Neural cell (in vitro differentiated cells): ENCODE measurements at regions not wholly inside any gene's neighbourhood (a gene's known extent, or its start where the extent isn't known, plus 50 kb on each side); places are given as distances from the start of the nearest gene placed in this dataset.

Experiments used
- H2AFZ ChIP-seq: fragments of 200-600, 300-800 bp; sonication (generic), shearing (Covaris generic); 2 replicates; pipeline ENCODE4 v1.6.0; 2014; ENCODE audit warnings: low read depth, mild to moderate bottlenecking, antibody characterized with exemption, low read length, moderate library complexity
- H3F3A ChIP-seq: fragments of 200-600 bp; shearing (Covaris generic); 2 replicates; pipeline ENCODE4 v1.6.1; 2016; ENCODE audit warnings: mild to moderate bottlenecking, moderate library complexity, mixed read lengths, antibody characterized with exemption, low read length; ENCODE audit not compliant: insufficient read depth, poor library complexity, severe bottlenecking
- H3K27ac ChIP-seq: fragments of 200-600, 300-800 bp; sonication (generic), shearing (Covaris generic); 2 replicates; pipeline ENCODE4 v1.5.1; 2014; ENCODE audit warnings: mild to moderate bottlenecking, low read length, moderate library complexity
- H3K27me3 ChIP-seq: fragments of 300-800, 200-600 bp; sonication (generic), shearing (Covaris generic); 2 replicates; pipeline ENCODE4 v1.6.0; 2014; ENCODE audit warnings: mild to moderate bottlenecking, low read depth, low read length, moderate library complexity; ENCODE audit not compliant: insufficient read depth
- H3K36me3 ChIP-seq: fragments of 300-800, 200-600 bp; sonication (generic), shearing (Covaris generic); 2 replicates; pipeline ENCODE4 v1.5.1; 2014; ENCODE audit warnings: mild to moderate bottlenecking, antibody characterized with exemption, low read length, moderate library complexity; ENCODE audit not compliant: insufficient read depth
- H3K4me2 ChIP-seq: fragments of 300-800, 200-600 bp; sonication (generic), shearing (Covaris generic); 2 replicates; pipeline ENCODE4 v1.6.0; 2014; ENCODE audit warnings: mild to moderate bottlenecking, low read length
- H3K4me3 ChIP-seq: fragments of 300-800, 200-600 bp; sonication (generic), shearing (Covaris generic); 2 replicates; pipeline ENCODE4 v1.5.1; 2014; ENCODE audit warnings: mild to moderate bottlenecking, low read length, moderate library complexity
- H3K79me2 ChIP-seq: fragments of 200-600 bp; shearing (Covaris generic); replicated peaks from 2 replicates; pipeline ENCODE4 v1.6.0; 2014; ENCODE audit warnings: mild to moderate bottlenecking, low read length, moderate library complexity; ENCODE audit not compliant: insufficient read depth
- H3K9ac ChIP-seq: fragments of 300-800, 200-600 bp; sonication (generic), shearing (Covaris generic); 2 replicates; pipeline ENCODE4 v1.6.1; 2016; ENCODE audit warnings: mild to moderate bottlenecking, low read length, mixed read lengths
- H3K9me2 ChIP-seq: fragments of 200-600 bp; shearing (Covaris generic); 2 replicates; pipeline ENCODE4 v1.6.1; 2016; ENCODE audit warnings: mild to moderate bottlenecking, low read length, mixed read lengths; ENCODE audit not compliant: insufficient read depth
- H3K9me3 ChIP-seq: fragments of 200-600, 300-800 bp; sonication (generic), shearing (Covaris generic); 2 replicates; pipeline ENCODE4 v1.6.1; 2016; ENCODE audit warnings: mild to moderate bottlenecking, mixed run types, low read length, moderate library complexity, mixed read lengths
- H4K20me1 ChIP-seq: fragments of 200-600 bp; shearing (Covaris generic); 2 replicates; pipeline ENCODE4 v1.6.1; 2016; ENCODE audit warnings: mild to moderate bottlenecking, mixed run types; ENCODE audit not compliant: insufficient read depth
- EP300 ChIP-seq: fragments of 450-650 bp; conservative IDR thresholded peaks from 2 replicates; pipeline ENCODE4 v1.6.1; 2014; ENCODE audit warnings: antibody characterized with exemption, mild to moderate bottlenecking, moderate library complexity; ENCODE audit not compliant: poor library complexity, severe bottlenecking
- EZH2 ChIP-seq: fragments of 200-600, 300-800 bp; shearing (Covaris generic), sonication (generic); IDR thresholded peaks from 2 replicates; pipeline ENCODE4 v1.6.1; 2014; ENCODE audit warnings: antibody characterized with exemption, low read length, borderline replicate concordance, mild to moderate bottlenecking; ENCODE audit not compliant: insufficient read depth, poor library complexity, severe bottlenecking
- MXI1 ChIP-seq: fragments of 450-650 bp; conservative IDR thresholded peaks from 2 replicates; pipeline ENCODE4 v1.6.1; 2014; ENCODE audit warnings: antibody characterized with exemption, mild to moderate bottlenecking; ENCODE audit not compliant: poor library complexity, severe bottlenecking
- POLR2AphosphoS5 ChIP-seq: IDR thresholded peaks from 2 replicates; pipeline ENCODE4 v1.6.1; 2012
- RAD21 ChIP-seq: fragments of 450-650 bp; conservative IDR thresholded peaks from 2 replicates; pipeline ENCODE4 v1.6.1; 2014; ENCODE audit warnings: antibody characterized with exemption, mild to moderate bottlenecking, moderate library complexity
- SMC3 ChIP-seq: fragments of 450-650 bp; conservative IDR thresholded peaks from 2 replicates; pipeline ENCODE4 v1.6.1; 2014; ENCODE audit warnings: antibody characterized with exemption, mild to moderate bottlenecking, moderate library complexity; ENCODE audit not compliant: poor library complexity
- TAF1 ChIP-seq: IDR thresholded peaks from 2 replicates; pipeline ENCODE4 v1.6.1; 2012; ENCODE audit warnings: low read depth
- TF ChIP-seq, protein P1 (sequence below): IDR thresholded peaks from 2 replicates; pipeline ENCODE4 v1.6.1; 2012; ENCODE audit warnings: borderline replicate concordance
- TF ChIP-seq, protein P2 (sequence below): fragments of 450-650 bp; IDR thresholded peaks from 2 replicates; pipeline ENCODE4 v1.5.1; 2014; ENCODE audit warnings: antibody characterized with exemption, mild to moderate bottlenecking, moderate library complexity; ENCODE audit not compliant: poor library complexity, severe bottlenecking

DNA sequence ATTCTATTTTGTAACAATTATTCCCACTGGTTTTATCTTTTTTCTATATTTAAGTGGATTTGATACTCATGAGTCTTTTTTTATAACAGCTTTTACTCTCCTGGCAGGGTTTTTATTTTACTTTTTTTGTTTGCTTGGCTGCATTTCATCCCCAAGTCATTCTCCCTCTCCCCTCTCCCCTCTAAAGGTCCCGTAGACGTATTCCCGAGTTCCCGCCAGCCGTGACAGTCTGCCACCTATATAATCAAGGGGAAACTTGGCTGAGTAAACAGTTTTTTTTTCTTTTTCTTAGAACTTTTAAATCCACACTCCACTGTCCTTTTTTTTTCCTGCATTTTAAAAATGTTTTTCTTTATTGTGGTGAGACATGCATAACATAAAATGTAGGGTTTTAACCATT, 433.1 kb upstream of the HS6ST1 start:
- Histone ChIP-seq H3K27me3 (no peaks in the 10 kb centered on the region), H3K9me3 (no peaks in the 10 kb centered on the region), H3F3A (no peaks in the 10 kb centered on the region), H3K27ac (no peak overlapping the region), H3K79me2 (no peaks in the 10 kb centered on the region), H3K4me2 (no peak overlapping the region), H3K9ac (no peak overlapping the region), H2AFZ (no peak overlapping the region), H3K9me2 (no peaks in the 10 kb centered on the region), H3K36me3 (no peaks in the 10 kb centered on the region), H3K4me3 (no peak overlapping the region), H4K20me1 (no peaks in the 10 kb centered on the region)
- TF ChIP-seq, protein P1, sequence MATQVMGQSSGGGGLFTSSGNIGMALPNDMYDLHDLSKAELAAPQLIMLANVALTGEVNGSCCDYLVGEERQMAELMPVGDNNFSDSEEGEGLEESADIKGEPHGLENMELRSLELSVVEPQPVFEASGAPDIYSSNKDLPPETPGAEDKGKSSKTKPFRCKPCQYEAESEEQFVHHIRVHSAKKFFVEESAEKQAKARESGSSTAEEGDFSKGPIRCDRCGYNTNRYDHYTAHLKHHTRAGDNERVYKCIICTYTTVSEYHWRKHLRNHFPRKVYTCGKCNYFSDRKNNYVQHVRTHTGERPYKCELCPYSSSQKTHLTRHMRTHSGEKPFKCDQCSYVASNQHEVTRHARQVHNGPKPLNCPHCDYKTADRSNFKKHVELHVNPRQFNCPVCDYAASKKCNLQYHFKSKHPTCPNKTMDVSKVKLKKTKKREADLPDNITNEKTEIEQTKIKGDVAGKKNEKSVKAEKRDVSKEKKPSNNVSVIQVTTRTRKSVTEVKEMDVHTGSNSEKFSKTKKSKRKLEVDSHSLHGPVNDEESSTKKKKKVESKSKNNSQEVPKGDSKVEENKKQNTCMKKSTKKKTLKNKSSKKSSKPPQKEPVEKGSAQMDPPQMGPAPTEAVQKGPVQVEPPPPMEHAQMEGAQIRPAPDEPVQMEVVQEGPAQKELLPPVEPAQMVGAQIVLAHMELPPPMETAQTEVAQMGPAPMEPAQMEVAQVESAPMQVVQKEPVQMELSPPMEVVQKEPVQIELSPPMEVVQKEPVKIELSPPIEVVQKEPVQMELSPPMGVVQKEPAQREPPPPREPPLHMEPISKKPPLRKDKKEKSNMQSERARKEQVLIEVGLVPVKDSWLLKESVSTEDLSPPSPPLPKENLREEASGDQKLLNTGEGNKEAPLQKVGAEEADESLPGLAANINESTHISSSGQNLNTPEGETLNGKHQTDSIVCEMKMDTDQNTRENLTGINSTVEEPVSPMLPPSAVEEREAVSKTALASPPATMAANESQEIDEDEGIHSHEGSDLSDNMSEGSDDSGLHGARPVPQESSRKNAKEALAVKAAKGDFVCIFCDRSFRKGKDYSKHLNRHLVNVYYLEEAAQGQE: no peak
- TF ChIP-seq RAD21 (no peak), EZH2 (no peak), SMC3 (no peak), POLR2AphosphoS5 (no peak), EP300 (no peak), TAF1 (no peak), MXI1 (no peak)
- TF ChIP-seq, protein P2, sequence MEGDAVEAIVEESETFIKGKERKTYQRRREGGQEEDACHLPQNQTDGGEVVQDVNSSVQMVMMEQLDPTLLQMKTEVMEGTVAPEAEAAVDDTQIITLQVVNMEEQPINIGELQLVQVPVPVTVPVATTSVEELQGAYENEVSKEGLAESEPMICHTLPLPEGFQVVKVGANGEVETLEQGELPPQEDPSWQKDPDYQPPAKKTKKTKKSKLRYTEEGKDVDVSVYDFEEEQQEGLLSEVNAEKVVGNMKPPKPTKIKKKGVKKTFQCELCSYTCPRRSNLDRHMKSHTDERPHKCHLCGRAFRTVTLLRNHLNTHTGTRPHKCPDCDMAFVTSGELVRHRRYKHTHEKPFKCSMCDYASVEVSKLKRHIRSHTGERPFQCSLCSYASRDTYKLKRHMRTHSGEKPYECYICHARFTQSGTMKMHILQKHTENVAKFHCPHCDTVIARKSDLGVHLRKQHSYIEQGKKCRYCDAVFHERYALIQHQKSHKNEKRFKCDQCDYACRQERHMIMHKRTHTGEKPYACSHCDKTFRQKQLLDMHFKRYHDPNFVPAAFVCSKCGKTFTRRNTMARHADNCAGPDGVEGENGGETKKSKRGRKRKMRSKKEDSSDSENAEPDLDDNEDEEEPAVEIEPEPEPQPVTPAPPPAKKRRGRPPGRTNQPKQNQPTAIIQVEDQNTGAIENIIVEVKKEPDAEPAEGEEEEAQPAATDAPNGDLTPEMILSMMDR: no peak

DNA sequence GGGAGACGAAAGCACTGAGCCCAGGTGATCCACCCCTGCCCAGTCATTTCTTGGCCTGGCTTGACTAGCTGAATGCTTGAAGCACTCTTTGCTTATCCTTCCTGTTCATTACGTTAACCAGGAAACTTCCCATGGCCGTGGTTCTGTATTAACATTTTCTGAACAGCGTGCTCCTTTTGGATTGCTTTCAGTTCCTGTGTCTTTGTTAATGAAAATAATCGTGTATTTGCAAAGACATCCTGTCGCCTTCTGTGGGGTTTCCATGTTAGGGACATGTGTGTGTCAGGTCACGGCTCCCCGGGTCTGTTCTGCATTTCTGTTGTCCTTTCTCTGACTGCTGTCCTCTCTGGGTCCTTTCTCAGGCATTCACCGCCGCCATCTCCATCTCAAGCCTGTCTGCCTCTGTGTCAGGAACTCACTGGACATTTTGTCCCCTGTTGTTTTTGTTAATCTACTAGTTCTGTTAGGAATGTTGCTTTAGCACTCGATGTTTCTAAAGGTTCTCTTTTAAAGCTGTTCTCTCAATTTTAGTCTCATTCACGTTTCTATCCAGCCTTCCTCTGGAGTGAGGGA, 434.1 kb upstream of the HS6ST1 start:
- Histone ChIP-seq H2AFZ (no peak overlapping the region), H3K79me2 (no peaks in the 10 kb centered on the region), H3K27ac (no peak overlapping the region), H3K27me3 (no peaks in the 10 kb centered on the region), H3K4me2 (no peak overlapping the region), H3F3A (no peaks in the 10 kb centered on the region), H3K9me3 (no peaks in the 10 kb centered on the region), H3K4me3 (no peak overlapping the region), H3K36me3 (no peaks in the 10 kb centered on the region), H3K9me2 (no peaks in the 10 kb centered on the region), H3K9ac (no peak overlapping the region), H4K20me1 (no peaks in the 10 kb centered on the region)
- TF ChIP-seq EP300 (no peak), MXI1 (no peak), TAF1 (no peak)

DNA sequence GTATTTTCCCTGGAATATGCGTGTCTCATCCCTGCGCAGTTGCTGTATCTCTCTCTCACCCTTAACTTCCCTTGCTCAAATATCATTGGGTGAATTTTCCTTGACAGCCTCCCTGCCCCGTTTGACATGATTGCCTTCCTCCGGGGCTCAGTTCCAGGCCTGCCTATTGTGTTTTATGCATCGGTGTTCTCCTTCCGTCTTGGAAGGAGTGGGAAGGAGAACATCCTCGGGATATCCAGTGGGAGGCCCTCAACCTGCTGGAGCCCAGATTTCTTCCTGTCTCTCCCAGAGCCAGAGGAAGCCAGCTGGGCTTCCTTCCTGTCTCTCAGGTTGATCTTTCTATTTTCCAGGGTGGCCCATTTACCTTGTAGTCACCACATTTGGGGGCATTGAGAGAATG, 434.7 kb upstream of the HS6ST1 start:
- H3K9me3 ChIP-seq: no peaks in the 10 kb centered on the region
- no peak overlapping the region for H2AFZ ChIP-seq
- no peaks in the 10 kb centered on the region for H3F3A ChIP-seq
- no peak for TF ChIP-seq TAF1
- no peak for TF ChIP-seq EP300
- TF ChIP-seq EZH2: no peak
- no peak for TF ChIP-seq POLR2AphosphoS5
- TF ChIP-seq, protein P1: no peak
- TF ChIP-seq MXI1: no peak
- TF ChIP-seq, protein P2: no peak
- TF ChIP-seq RAD21: no peak
- no peak for TF ChIP-seq SMC3
- no peaks in the 10 kb centered on the region for H3K36me3 ChIP-seq
- no peaks in the 10 kb centered on the region for H3K79me2 ChIP-seq
- no peaks in the 10 kb centered on the region for H4K20me1 ChIP-seq
- no peaks in the 10 kb centered on the region for H3K27me3 ChIP-seq
- no peaks in the 10 kb centered on the region for H3K9me2 ChIP-seq
- no peak overlapping the region for H3K9ac ChIP-seq
- no peak overlapping the region for H3K4me2 ChIP-seq
- H3K27ac ChIP-seq: no peak overlapping the region
- H3K4me3 ChIP-seq: no peak overlapping the region
